Naive thymus-derived CD4-positive, alpha-beta T cell (primary cell): ENCODE measurements at regions not wholly inside any gene's neighbourhood (a gene's known extent, or its start where the extent isn't known, plus 50 kb on each side); places are given as distances from the start of the nearest gene placed in this dataset.
"Not testable (repeated sequence)": the region's sequence is repeated elsewhere in the genome, so short reads cannot be mapped to it uniquely, and the experiment has no call there.

Experiments used
- ATAC-seq: fragments of 150-1000 bp; cut with Tn5 transposase; 2 replicates; pipeline ENCODE4 v1.10.0; 2021; ENCODE audit warnings: mild to moderate bottlenecking, moderate library complexity
- CTCF ChIA-PET: fragments of 350-600 bp; sonication (Branson Sonifier 250); formaldehyde crosslinking; loops from one replicate; lab custom pipeline; 2021; ENCODE audit warnings: antibody characterized with exemption; lab: Charles Lee
- POLR2A ChIA-PET: fragments of 350-600 bp; sonication (Branson Sonifier 250); formaldehyde crosslinking; loops from one replicate; lab custom pipeline; 2021; ENCODE audit warnings: antibody characterized with exemption, inconsistent platforms; lab: Charles Lee
- DNase-seq, 9 donors: peaks; one replicate each; pipeline versions ENCODE4 v3.0.0 to v3.0.0-alpha.2; 2020 to 2022; ENCODE audit warnings: mixed read lengths in 1 of 9
- H3K27ac ChIP-seq: one replicate; pipeline ENCODE4 v1.7.0; 2013; ENCODE audit warnings: mild to moderate bottlenecking, low read depth, low read length, moderate library complexity
- H3K27me3 ChIP-seq, 2 donors: one replicate each; pipeline ENCODE4 v1.7.0; 2013; ENCODE audit warnings: low read length in 2 of 2, mild to moderate bottlenecking in 2 of 2, moderate library complexity in 2 of 2; ENCODE audit not compliant: control insufficient read depth in 2 of 2, insufficient read depth in 2 of 2
- H3K36me3 ChIP-seq, 3 experiments: 1 replicate in 2 of 3; 2 replicates in 1 of 3; pipeline ENCODE4 v1.7.0; 2013; ENCODE audit warnings: low read length in 3 of 3, mild to moderate bottlenecking in 3 of 3, moderate library complexity in 1 of 3; ENCODE audit not compliant: insufficient read depth in 3 of 3, control insufficient read depth in 2 of 3
- H3K4me1 ChIP-seq, 2 donors: one replicate each; pipeline ENCODE4 v1.7.0; 2013; ENCODE audit warnings: low read length in 2 of 2, mild to moderate bottlenecking in 2 of 2, moderate library complexity in 1 of 2; ENCODE audit not compliant: control insufficient read depth in 2 of 2, insufficient read depth in 2 of 2
- H3K4me3 ChIP-seq: 2 replicates; pipeline ENCODE4 v1.7.0; 2013; ENCODE audit warnings: mild to moderate bottlenecking, low read length
- H3K9me3 ChIP-seq, 3 experiments: 1 replicate in 2 of 3; 2 replicates in 1 of 3; pipeline ENCODE4 v1.7.0; 2013; ENCODE audit warnings: low read length in 3 of 3; ENCODE audit not compliant: control insufficient read depth in 2 of 3
- H3K27ac Mint-ChIP-seq, 9 donors: one replicate each; pipeline ENCODE4 v1.8.0; 2020 to 2022; ENCODE audit warnings: mixed read lengths in 9 of 9, mild to moderate bottlenecking in 8 of 9, moderate library complexity in 5 of 9, inconsistent platforms in 2 of 9
- H3K27me3 Mint-ChIP-seq, 5 donors: one replicate each; pipeline ENCODE4 v1.8.0; 2021 to 2022; ENCODE audit warnings: mixed read lengths in 5 of 5, mild to moderate bottlenecking in 1 of 5
- H3K36me3 Mint-ChIP-seq, 5 donors: one replicate each; pipeline ENCODE4 v1.8.0; 2020 to 2022; ENCODE audit warnings: mixed read lengths in 5 of 5, mild to moderate bottlenecking in 3 of 5, inconsistent platforms in 1 of 5
- H3K4me1 Mint-ChIP-seq, 7 donors: one replicate each; pipeline ENCODE4 v1.8.0; 2020 to 2022; ENCODE audit warnings: mixed read lengths in 7 of 7, mild to moderate bottlenecking in 3 of 7, inconsistent platforms in 1 of 7
- H3K4me3 Mint-ChIP-seq, 10 donors: one replicate each; pipeline ENCODE4 v1.8.0; 2020 to 2022; ENCODE audit warnings: mild to moderate bottlenecking in 10 of 10, mixed read lengths in 10 of 10, moderate library complexity in 6 of 10, inconsistent platforms in 2 of 10
- H3K9me3 Mint-ChIP-seq, 11 donors: one replicate each; pipeline ENCODE4 v1.8.0; 2020 to 2022; ENCODE audit warnings: mixed read lengths in 11 of 11, mild to moderate bottlenecking in 4 of 11, inconsistent platforms in 1 of 11, moderate library complexity in 1 of 11
- intact Hi-C, 2 donors: fragments of 100-400 bp; cut with micrococcal nuclease; formaldehyde crosslinking; loops; one replicate each; pipeline ENCODE4 v1.15.1; 2023

DNA sequence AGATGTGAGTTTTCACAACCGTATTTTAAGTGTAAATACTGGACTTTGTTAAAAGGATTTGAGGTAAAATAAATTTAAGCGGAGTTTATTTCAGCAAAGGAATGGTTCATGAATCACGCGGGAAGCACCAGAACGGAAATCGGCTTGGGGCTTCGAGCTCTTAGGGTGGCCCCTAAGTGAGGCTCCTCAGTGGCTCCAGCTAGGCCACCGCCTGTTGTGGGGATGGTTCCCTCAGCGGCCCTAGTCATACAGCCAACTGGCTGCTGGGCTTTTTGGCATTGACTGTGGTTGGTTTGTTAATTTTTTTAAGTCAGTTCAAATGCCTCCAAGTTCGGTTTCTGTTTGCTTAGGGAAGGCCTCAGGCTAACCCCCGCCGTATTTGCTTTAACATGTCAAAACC is 198.0 kb downstream of the LMLN start:
- ATAC-seq, H3K4me3 Mint-ChIP-seq, H3K9me3 Mint-ChIP-seq, H3K36me3 Mint-ChIP-seq, H3K27me3 Mint-ChIP-seq, DNase-seq, H3K36me3 ChIP-seq, H3K9me3 ChIP-seq, POLR2A ChIA-PET, intact Hi-C loops, H3K27ac Mint-ChIP-seq, H3K4me1 ChIP-seq, H3K27ac ChIP-seq, H3K4me1 Mint-ChIP-seq, CTCF ChIA-PET, H3K4me3 ChIP-seq, H3K27me3 ChIP-seq: not testable (repeated sequence)

DNA sequence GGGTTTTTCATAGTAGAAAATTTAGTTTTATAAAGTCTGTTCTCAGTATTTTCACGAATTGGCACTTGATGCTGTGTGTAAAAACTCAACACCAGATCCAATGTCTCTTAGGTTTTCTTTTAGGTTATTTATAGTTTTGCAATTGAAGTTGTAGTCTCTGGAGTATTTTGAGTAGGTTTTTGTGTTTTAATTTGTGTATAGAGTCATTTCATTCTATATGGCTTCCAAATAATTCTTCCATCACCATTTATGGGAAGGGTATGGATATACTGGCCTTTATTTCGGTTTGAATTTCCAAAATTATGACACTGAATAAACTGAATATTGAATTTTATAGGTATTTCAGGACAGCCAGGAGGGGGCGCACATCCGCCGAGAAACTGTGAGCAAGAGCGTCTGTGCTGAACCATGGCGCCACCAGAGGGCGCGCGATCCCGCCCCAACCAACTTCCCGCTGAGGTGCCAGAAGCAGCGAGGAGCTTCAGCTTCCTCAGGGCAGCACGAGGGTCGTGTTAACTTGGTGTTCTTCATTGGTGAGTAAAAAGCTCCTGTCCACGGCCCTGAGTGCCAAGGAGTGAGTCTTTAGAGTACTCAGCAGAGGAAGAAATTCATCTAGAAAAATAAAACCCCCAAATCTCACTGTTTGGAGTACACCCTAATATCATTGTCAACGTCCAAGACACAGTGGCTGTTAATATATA is 207.5 kb downstream of the LMLN start:
- CTCF ChIA-PET, H3K36me3 ChIP-seq, H3K9me3 ChIP-seq, H3K27me3 Mint-ChIP-seq, H3K27ac Mint-ChIP-seq, H3K4me3 ChIP-seq, H3K27me3 ChIP-seq, H3K4me1 ChIP-seq, H3K9me3 Mint-ChIP-seq, ATAC-seq, POLR2A ChIA-PET, H3K4me1 Mint-ChIP-seq, intact Hi-C loops, H3K27ac ChIP-seq, H3K4me3 Mint-ChIP-seq: not testable (repeated sequence)
- peaks cover 0 to 11% (median 0%) of the 10 kb centered on the region in 5 donors for H3K36me3 Mint-ChIP-seq
- DNase-seq: peak; percentile 56 to 87 (median 68)

DNA sequence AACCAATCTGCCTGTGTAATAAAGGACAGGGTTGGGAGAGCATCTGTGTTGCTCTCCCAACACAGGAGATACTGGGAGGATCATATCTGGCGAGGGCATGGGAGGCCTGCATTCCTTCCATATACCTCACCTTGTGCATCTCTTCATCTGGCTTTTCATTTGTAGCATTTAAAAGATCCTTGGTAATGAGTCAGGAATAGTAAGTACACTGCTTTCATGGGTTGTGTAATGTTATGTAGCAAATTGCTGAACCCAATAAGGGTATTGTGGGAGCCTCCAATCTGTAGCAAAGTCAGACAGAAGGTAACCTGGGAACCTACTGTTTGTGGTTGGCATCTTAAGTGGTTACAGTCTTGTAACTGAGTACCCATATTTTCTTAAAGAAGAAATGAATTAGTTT is 210.8 kb downstream of the LMLN start:
- DNase-seq, H3K27me3 Mint-ChIP-seq, H3K4me3 Mint-ChIP-seq, H3K36me3 ChIP-seq, H3K9me3 Mint-ChIP-seq, CTCF ChIA-PET, ATAC-seq, H3K4me1 ChIP-seq, H3K9me3 ChIP-seq, H3K27ac ChIP-seq, H3K27me3 ChIP-seq, H3K4me3 ChIP-seq, H3K4me1 Mint-ChIP-seq, POLR2A ChIA-PET, intact Hi-C loops, H3K27ac Mint-ChIP-seq: not testable (repeated sequence)
- H3K36me3 Mint-ChIP-seq: peaks cover 0 to 11% (median 0%) of the 10 kb centered on the region in 5 donors

DNA sequence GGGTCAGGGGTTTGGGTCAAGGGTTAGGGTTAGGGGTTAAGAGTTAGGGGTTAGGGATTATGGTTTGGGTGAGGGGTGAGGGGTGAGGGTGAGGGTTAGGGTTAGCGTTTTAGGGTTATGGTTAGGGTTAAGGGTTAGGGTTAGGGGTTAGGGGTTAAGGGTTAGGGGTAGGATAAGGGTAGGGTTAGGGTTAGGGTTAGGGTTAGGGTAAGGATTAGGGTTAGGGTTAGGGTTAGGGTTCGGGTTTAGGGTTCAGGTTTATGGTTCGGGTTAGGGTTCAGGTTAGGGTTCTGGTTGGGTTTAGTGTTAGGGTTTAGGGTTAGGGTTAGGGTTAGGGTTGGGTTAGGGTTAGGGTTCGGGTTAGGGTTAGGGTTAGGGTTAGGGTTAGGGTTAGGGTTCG is 213.1 kb downstream of the LMLN start:
- not testable (repeated sequence) for ATAC-seq, H3K4me3 Mint-ChIP-seq, H3K4me1 Mint-ChIP-seq

DNA sequence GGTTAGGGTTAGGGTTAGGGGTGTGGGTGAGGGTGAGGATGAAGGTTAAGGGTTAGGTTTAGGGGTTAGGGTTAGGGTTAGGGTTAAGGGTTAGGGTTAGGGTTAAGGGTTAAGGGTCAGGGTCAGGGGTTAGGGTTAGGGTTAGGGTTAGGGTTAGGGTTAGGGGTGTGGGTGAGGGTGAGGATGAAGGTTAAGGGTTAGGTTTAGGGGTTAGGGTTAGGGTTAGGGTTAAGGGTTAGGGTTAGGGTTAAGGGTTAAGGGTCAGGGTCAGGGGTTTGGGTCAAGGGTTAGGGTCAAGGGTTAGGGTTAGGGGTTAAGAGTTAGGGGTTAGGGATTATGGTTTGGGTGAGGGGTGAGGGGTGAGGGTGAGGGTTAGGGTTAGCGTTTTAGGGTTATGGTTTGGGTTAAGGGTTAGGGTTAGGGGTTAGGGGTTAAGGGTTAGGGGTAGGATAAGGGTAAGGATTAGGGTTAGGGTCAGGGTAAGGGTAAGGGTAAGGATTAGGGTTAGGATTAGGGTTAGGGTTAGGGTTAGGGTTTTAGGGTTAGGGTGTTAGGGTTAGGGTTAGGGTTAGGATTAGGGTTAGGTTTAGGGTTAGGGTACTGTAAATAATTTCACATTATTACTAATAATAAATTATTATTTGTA is 214.0 kb downstream of the LMLN start:
- H3K27me3 Mint-ChIP-seq, H3K4me3 ChIP-seq: not testable (repeated sequence)

More for the DNA sequence above, 213.1 kb downstream of the LMLN start:
- H3K36me3 ChIP-seq, H3K27me3 Mint-ChIP-seq, H3K9me3 ChIP-seq, POLR2A ChIA-PET, DNase-seq, intact Hi-C loops, H3K9me3 Mint-ChIP-seq, CTCF ChIA-PET, H3K27ac ChIP-seq, H3K27me3 ChIP-seq, H3K4me3 ChIP-seq, H3K27ac Mint-ChIP-seq, H3K4me1 ChIP-seq: not testable (repeated sequence)
- H3K36me3 Mint-ChIP-seq: peaks cover 0 to 11% (median 0%) of the 10 kb centered on the region in 5 donors

More for the DNA sequence above, 214.0 kb downstream of the LMLN start:
- H3K36me3 Mint-ChIP-seq, DNase-seq, ATAC-seq, H3K4me1 ChIP-seq, intact Hi-C loops, H3K27me3 ChIP-seq, H3K36me3 ChIP-seq, H3K9me3 ChIP-seq, H3K4me1 Mint-ChIP-seq, CTCF ChIA-PET, H3K27ac ChIP-seq, POLR2A ChIA-PET, H3K27ac Mint-ChIP-seq, H3K4me3 Mint-ChIP-seq, H3K9me3 Mint-ChIP-seq: not testable (repeated sequence)
